HAP-1 (cell line): ENCODE measurements at regions not wholly inside any gene's neighbourhood (a gene's known extent, or its start where the extent isn't known, plus 50 kb on each side); places are given as distances from the start of the nearest gene placed in this dataset.
"Not testable (repeated sequence)": the region's sequence is repeated elsewhere in the genome, so short reads cannot be mapped to it uniquely, and the experiment has no call there.

ENCODE experiments used
- DNase-seq, 2 experiments: peaks; one replicate each; pipeline ENCODE4 v3.0.0-alpha.2; 2016 to 2020; ENCODE audit warnings: low spot score in 2 of 2
- H3K27me3 ChIP-seq: fragments of 250-450 bp; sonication (Bioruptor Pico); 2 replicates; pipeline ENCODE4 v1.5.1; 2020; ENCODE audit warnings: low read depth, mild to moderate bottlenecking, moderate library complexity
- H3K36me3 ChIP-seq: fragments of 250-450 bp; sonication (Bioruptor Pico); replicated peaks from 2 replicates; pipeline ENCODE4 v1.5.1; 2020; ENCODE audit warnings: mild to moderate bottlenecking
- H3K4me1 ChIP-seq: fragments of 250-450 bp; sonication (Bioruptor Pico); 2 replicates; pipeline ENCODE4 v1.5.1; 2020; ENCODE audit warnings: mild to moderate bottlenecking
- H3K4me3 ChIP-seq: fragments of 250-450 bp; sonication (Bioruptor Pico); 2 replicates; pipeline ENCODE4 v1.5.1; 2020; ENCODE audit warnings: mild to moderate bottlenecking, moderate library complexity
- H3K9me3 ChIP-seq: fragments of 250-450 bp; sonication (Bioruptor Pico); 2 replicates; pipeline ENCODE4 v1.5.1; 2020; ENCODE audit warnings: mild to moderate bottlenecking, moderate library complexity
- in situ Hi-C: fragments of 300-500 bp; cut with MboI; formaldehyde crosslinking; loops from 3 replicates; pipeline ENCODE4 v1.14.3; 2020; ENCODE audit warnings: low sequenced_read_pairs, inconsistent platforms, mixed read lengths

- H3K4me1 ChIP-seq, DNase-seq, H3K4me3 ChIP-seq, H3K9me3 ChIP-seq, H3K36me3 ChIP-seq, H3K27me3 ChIP-seq, in situ Hi-C loops: not testable (repeated sequence)
Measured at GRCh38 chr11:100409267-100409666, 277.8 kb upstream of the ARHGAP42 start.

DNA sequence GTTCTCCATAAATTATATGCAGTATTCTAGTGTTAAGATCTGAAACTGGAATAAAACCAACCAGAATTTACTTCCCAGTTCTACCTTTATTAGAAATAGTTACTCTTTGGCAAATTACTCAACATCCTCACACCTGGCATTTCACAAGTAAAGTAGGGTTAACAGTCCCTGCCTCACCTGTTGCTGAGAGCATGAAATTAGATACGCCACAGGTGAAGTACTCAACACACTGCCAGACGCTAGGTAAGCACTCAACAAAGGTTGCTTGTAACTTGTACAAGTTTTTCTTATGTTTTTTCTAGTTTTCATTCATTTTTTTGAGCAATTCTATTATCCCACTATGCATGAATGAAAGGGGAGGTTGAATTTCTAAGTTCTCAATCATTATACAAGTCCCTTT, 267.6 kb upstream of the ARHGAP42 start:
- Histone ChIP-seq H3K27me3 (no peaks in the 10 kb centered on the region), H3K36me3 (no peaks in the 10 kb centered on the region), H3K4me1 (no peaks in the 10 kb centered on the region), H3K4me3 (no peak overlapping the region), H3K9me3 (no peaks in the 10 kb centered on the region)
- in situ Hi-C loops, result no loop called here
- DNase-seq, result no peak

DNA sequence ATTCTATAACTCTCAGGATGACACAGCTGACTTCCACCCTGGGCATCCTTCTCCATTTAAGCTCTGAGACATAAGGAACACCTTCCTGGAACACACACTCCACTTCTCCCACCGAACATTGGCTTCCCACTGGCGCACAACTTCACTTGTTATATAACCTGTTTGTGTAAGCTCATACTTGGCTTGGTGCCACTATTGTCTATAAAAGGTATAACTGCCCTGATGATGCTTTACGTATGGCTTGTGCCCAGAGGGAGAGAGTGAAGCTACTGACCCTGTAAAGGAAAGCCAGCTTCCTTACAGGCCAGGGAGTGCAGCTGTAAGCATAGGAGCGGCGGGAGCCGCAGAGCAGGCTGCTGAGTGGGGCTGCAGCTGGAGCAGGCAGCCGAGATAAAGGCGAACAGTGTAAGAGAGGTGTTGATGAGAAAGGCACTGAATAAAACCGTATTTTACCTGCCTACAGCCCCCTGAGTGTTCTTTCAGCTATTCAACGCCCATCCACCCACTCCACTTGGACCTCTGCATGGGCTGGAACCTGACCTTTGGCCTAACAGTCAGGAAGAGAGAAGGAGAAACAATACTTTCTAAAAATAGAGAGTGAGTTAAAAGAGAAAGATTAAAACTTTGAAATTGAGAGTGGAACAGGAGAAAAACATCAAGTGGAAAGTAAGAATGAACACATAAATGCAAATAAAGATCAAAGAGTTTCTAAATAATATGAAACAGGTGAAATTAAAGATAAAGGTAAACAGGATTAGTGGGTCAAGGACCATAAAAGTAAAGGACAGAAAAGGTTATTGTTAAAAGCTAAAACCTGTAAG, 252.1 kb upstream of the ARHGAP42 start:
- no peak for DNase-seq
- no peak overlapping the region for H3K4me3 ChIP-seq
- H3K9me3 ChIP-seq, result no peaks in the 10 kb centered on the region
- H3K27me3 ChIP-seq, result no peaks in the 10 kb centered on the region
- H3K4me1 ChIP-seq, result no peaks in the 10 kb centered on the region
- in situ Hi-C loops, result no loop called here
- no peaks in the 10 kb centered on the region for H3K36me3 ChIP-seq

- Histone ChIP-seq H3K9me3 (no peaks in the 10 kb centered on the region), H3K4me1 (no peaks in the 10 kb centered on the region), H3K36me3 (no peaks in the 10 kb centered on the region), H3K27me3 (no peaks in the 10 kb centered on the region), H3K4me3 (no peak overlapping the region)
- no peak for DNase-seq
- in situ Hi-C loops, result no loop called here
Measured at GRCh38 chr11:100438376-100438775, 248.7 kb upstream of the ARHGAP42 start.

DNA sequence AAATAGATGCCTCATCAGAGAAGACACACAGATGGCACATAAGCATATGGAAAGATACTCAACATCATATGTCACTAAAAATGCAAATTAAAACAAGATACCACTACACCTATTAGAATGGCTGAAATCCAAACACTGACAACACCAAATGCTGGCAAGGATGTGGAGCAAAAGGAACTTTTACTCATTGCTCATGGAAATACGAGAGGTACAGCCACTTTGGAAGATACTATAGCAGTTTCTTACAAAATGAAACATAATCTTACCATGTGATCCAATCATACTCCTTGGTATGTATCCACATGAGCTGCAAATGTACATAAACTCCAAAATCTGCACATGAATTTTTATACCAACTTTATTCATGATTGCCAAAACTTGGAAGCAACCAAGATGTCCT, 246.0 kb upstream of the ARHGAP42 start:
- in situ Hi-C loops, result no loop called here
- H3K9me3 ChIP-seq, result no peaks in the 10 kb centered on the region
- no peak overlapping the region for H3K4me3 ChIP-seq
- DNase-seq, result no peak
- no peaks in the 10 kb centered on the region for H3K36me3 ChIP-seq
- no peaks in the 10 kb centered on the region for H3K27me3 ChIP-seq
- H3K4me1 ChIP-seq, result no peaks in the 10 kb centered on the region

GRCh38 chr11:100442017-100442416, 245.1 kb upstream of the ARHGAP42 start:
- H3K9me3 ChIP-seq, result no peaks in the 10 kb centered on the region
- DNase-seq, result no peak
- no peaks in the 10 kb centered on the region for H3K36me3 ChIP-seq
- H3K27me3 ChIP-seq, result no peaks in the 10 kb centered on the region
- in situ Hi-C loops, result no loop called here
- H3K4me1 ChIP-seq, result no peaks in the 10 kb centered on the region
- no peak overlapping the region for H3K4me3 ChIP-seq

DNA sequence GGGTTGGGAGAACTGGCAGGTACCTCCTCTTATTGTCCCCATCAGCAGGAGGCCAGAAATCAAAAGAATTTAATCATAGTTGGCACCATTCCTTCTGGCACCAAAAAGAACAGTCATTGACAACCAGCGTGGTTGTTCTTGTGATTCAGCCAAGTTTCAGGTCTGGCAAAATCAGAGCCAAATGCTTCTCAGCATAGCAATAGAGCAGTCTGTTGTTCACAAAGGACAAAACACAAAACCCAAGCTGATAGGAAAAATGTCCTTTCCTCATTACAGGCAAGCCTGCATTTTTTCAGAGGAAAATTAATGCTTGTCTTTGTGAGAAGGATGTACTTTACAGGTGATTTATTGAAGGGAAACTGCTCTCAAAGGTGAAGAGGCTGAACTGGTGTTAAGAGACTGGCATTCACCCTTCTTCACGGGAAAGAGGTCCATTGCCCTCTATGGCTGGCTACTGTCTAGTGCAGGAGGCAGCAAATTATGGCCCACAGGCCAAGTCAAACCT, 241.8 kb upstream of the ARHGAP42 start:
- no peak for DNase-seq
- H3K9me3 ChIP-seq, result no peaks in the 10 kb centered on the region
- no peaks in the 10 kb centered on the region for H3K36me3 ChIP-seq
- H3K4me1 ChIP-seq, result no peaks in the 10 kb centered on the region; the same call in 1 of the 2 replicates
- no peak overlapping the region for H3K4me3 ChIP-seq
- in situ Hi-C loops, result no loop called here
- no peaks in the 10 kb centered on the region for H3K27me3 ChIP-seq

- H3K36me3 ChIP-seq, H3K4me3 ChIP-seq, H3K9me3 ChIP-seq, DNase-seq, in situ Hi-C loops, H3K4me1 ChIP-seq, H3K27me3 ChIP-seq: not testable (repeated sequence)
Measured at GRCh38 chr11:100451801-100452460, 235.2 kb upstream of the ARHGAP42 start.

DNA sequence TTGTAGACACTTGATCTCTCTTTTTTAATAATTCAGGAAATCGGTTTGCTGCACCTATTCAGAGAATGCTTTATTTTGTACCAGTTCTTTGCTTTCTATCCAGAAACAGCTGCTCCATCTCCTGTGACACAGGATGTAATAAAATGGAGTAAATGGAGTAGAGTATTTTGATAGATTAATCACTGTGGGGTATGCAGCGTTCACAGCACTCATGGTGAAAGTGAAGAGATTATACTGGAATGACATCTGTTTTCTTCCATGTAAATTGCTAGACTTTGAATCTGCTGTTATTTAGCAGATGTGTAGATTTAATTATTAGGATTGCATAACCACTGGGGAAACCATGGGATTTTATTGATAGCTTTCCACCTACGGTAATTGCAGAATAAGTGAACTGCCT, 227.3 kb upstream of the ARHGAP42 start:
- Histone ChIP-seq H3K27me3 (no peaks in the 10 kb centered on the region), H3K4me1 (no peaks in the 10 kb centered on the region), H3K36me3 (no peaks in the 10 kb centered on the region), H3K9me3 (no peaks in the 10 kb centered on the region), H3K4me3 (no peak overlapping the region)
- DNase-seq, result no peak
- in situ Hi-C loops, result no loop called here

DNA sequence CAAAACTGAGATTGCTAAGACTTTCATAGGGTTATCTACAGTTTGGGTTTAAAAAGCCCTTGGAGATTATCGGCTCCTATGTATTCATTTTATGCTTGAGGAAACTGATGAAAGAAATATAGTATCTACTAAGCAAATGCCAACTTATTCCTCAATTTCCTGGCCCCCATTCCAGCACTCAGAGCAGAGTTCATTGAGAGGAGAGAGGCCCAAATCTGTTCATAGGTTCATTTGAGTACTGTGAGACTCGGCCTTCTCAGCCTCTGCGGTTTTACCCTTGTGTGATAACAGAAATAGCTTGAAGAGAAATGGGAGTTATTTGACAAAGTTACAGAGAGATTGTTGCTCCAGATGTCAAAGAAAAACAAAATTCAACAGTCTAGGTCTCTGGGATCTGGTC, 226.7 kb upstream of the ARHGAP42 start:
- H3K27me3 ChIP-seq, result no peaks in the 10 kb centered on the region
- no peak for DNase-seq
- in situ Hi-C loops, result no loop called here
- H3K9me3 ChIP-seq, result no peaks in the 10 kb centered on the region; the same call in 1 of the 2 replicates
- H3K36me3 ChIP-seq, result no peaks in the 10 kb centered on the region
- no peak overlapping the region for H3K4me3 ChIP-seq
- no peaks in the 10 kb centered on the region for H3K4me1 ChIP-seq

- Histone ChIP-seq H3K27me3 (no peaks in the 10 kb centered on the region), H3K36me3 (no peaks in the 10 kb centered on the region), H3K9me3 (no peaks in the 10 kb centered on the region; the same call in 1 of the 2 replicates), H3K4me1 (peaks cover 16% of the 10 kb centered on the region), H3K4me3 (peak overlapping the region; percentile 8)
- in situ Hi-C loops, result no loop called here
- peak; percentile 36 to 92 for DNase-seq
Measured at GRCh38 chr11:100467821-100468508, 219.1 kb upstream of the ARHGAP42 start.

DNA sequence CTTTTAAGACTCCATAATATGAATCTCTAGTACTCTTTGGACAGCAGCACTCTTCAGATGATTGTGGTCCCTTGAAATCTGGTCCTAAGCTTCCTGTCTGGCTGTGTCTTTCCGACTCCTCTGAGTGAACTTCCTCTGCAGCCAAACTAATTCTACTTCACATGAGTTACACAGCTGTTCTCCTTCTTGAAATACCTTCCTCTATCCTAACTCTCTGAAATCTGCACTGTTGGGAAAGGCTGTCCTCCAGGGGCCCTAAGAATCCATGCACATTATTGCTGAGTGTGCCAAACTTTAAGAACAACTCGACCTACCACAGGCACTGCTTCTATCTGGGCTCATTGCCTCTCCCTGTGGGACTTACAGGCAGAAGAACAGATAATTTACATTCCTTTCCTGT, 217.3 kb upstream of the ARHGAP42 start:
- Histone ChIP-seq H3K4me1 (peaks cover 16% of the 10 kb centered on the region), H3K36me3 (no peaks in the 10 kb centered on the region), H3K9me3 (no peaks in the 10 kb centered on the region; the same call in 1 of the 2 replicates), H3K27me3 (no peaks in the 10 kb centered on the region), H3K4me3 (no peak overlapping the region)
- in situ Hi-C loops, result no loop called here
- no peak for DNase-seq

DNA sequence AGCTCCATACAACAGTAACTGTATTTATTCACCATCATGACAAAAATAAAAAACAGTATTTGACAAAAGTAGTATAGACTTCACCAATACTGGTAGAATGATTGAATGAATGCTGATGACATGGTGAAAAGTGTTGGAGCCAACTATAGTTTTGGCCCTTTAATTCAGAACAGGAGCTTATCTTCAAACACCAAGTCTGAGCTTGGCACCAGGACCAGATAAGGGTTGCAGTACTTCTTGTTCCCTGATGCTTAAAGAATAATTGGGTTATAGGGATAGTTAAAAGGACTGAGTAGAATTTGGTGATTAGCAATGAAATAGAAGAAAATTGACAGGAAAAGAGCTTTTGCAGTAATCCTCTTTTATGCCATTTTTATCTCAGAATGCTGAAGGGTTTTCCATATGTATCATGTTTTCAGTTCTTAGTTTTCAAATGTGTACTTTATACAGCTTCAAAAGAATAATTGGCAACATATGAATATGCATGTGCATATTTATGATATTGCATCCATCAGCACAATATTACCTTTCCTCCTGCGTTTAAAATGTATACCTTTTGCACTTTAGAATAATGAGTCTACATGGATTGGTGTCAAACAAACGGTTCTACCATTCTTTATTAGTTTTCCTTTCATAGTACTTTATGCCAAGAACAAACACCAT, 214.2 kb upstream of the ARHGAP42 start:
- no peaks in the 10 kb centered on the region for H3K9me3 ChIP-seq
- DNase-seq, result no peak
- in situ Hi-C loops, result no loop called here
- no peak overlapping the region for H3K4me3 ChIP-seq
- no peaks in the 10 kb centered on the region for H3K27me3 ChIP-seq
- peaks cover 7% of the 10 kb centered on the region for H3K4me1 ChIP-seq
- H3K36me3 ChIP-seq, result no peaks in the 10 kb centered on the region
